Adrenal gland (tissue), 5 donors: ENCODE measurements at regions not wholly inside any gene's neighbourhood (a gene's known extent, or its start where the extent isn't known, plus 50 kb on each side); places are given as distances from the start of the nearest gene placed in this dataset.

ENCODE experiments used
- CTCF ChIP-seq, 6 experiments: fragments of 450-650 bp in 4 of 6; fragments of 200-600 bp in 2 of 6; sonication (generic) in 1 of 6; IDR thresholded peaks; 1 replicate in 5 of 6; 2 replicates in 1 of 6; pipeline versions ENCODE4 v1.5.1 to v1.8.0; 2016 to 2021; ENCODE audit warnings: antibody characterized with exemption in 6 of 6, mild to moderate bottlenecking in 2 of 6, moderate library complexity in 1 of 6
- POLR2A ChIP-seq, 2 donors: fragments of 450-650 bp; IDR thresholded peaks; one replicate each; pipeline ENCODE4 v1.6.1; 2017; ENCODE audit warnings: antibody characterized with exemption in 2 of 2, mild to moderate bottlenecking in 2 of 2, moderate library complexity in 1 of 2
- donor health status: DM: no; HTN: no; CAD: no.

- TF ChIP-seq CTCF (IDR thresholded peaks at IDR 0.05): no peak
- no peak for TF ChIP-seq POLR2A (IDR thresholded peaks at IDR 0.05)
These were observed 161.5 kb upstream of the SKOR2 start for GRCh38 chr18:47412924-47413323.
